GM18520 (cell line): ENCODE measurements at regions not wholly inside any gene's neighbourhood (a gene's known extent, or its start where the extent isn't known, plus 50 kb on each side); places are given as distances from the start of the nearest gene placed in this dataset.
"Not testable (repeated sequence)": the region's sequence is repeated elsewhere in the genome, so short reads cannot be mapped to it uniquely, and the experiment has no call there.

Source experiments
- ATAC-seq: cut with Tn5 transposase; IDR thresholded peaks from one replicate; pipeline ENCODE4 v1.9.1; 2021; ENCODE audit not compliant: unreplicated experiment

DNA sequence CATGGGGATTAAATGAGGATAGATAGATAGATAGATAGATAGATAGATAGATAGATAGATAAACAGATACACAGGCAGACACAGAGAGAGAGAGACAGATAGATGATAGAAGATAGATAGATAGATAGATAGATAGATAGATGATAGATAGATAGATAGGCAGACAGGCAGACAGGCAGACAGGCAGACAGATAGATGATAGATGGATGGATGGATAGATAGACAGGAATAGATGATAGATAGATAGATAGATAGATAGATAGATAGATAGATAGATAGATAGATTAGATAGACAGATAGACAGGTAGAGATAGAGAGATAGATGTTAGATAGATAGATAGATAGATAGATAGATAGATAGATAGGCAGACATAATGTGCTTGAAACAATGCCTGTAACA lies 137.3 kb downstream of the MED10 start:
- not testable (repeated sequence) for ATAC-seq

DNA sequence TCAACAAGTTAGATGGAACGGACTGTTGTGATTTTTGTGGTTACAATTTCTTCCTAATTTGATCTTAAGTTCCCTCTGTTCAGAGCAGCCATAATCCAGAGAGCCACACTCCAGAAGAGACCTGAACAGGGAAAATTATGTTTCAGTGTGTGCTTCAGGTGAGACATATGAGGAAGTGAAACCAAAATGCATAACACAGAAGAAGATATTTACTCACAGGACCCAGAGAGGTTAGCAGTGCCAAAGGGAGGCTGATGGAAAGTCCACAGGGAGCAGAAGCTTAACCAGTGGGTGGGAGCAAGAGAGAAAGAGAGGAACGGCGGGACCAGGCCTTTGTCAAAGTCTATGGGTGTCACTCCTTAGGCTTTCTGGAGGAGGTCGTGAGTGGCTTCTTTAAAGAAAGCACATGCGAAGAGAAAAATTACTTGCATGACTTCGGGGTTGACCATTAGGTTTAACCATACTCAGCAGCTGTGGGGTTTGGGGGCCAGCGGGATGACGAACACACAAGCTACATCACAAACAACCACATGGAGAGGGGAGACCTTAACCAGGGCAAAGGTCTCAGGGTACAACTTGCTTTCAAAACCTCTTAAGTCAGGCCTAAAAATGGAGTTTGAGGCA lies 141.4 kb downstream of the MED10 start:
- ATAC-seq = peak; percentile 70

DNA sequence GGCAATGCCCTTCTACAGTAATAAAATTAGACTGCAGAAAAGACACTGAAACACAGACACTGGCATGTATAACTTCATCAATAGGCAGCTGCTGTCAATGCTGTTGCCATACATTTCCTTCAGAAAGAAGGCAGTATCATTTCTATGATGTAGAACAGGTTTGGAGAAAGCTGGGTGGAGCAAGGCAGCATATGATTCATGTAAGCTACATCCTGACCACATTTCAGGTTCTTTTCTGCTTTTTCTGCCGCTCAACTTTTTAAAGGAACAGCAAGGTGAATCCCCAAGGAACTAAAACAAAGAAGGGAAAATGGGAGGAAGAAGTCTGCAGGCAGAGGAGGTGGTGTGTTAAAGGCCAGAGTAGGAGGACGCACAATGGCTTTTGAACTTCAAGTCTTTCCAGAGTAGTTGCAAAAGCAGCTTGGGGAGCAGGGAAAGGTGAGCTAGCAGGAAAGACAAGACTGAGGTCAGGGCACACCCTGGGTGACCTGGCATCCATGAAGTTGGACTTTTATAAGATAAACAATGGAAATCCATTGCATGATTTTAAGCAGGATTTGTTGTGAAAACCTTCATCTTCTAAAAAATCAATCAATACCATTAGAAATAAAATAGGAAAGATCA lies 142.1 kb downstream of the MED10 start:
- no peak for ATAC-seq

DNA sequence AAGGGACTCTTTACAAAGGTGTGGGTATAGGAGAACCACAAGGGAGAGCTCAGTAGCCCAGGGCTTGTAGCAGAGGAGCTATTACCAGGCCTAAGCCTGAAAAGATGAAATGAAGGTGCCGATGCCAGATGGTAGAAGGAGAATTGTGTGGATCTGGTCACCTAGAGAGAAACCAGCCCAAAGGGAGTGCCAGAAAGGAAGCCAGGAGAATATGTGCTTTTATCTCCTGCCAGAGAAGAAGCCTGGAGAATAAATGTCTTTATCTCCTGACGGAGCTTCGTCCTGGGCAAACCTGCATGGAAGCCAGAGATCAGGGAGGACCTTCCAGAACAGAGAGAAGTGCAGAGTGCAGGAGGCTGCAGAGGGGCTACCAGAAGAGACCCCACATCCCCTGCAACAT lies 142.6 kb downstream of the MED10 start:
- no peak for ATAC-seq

DNA sequence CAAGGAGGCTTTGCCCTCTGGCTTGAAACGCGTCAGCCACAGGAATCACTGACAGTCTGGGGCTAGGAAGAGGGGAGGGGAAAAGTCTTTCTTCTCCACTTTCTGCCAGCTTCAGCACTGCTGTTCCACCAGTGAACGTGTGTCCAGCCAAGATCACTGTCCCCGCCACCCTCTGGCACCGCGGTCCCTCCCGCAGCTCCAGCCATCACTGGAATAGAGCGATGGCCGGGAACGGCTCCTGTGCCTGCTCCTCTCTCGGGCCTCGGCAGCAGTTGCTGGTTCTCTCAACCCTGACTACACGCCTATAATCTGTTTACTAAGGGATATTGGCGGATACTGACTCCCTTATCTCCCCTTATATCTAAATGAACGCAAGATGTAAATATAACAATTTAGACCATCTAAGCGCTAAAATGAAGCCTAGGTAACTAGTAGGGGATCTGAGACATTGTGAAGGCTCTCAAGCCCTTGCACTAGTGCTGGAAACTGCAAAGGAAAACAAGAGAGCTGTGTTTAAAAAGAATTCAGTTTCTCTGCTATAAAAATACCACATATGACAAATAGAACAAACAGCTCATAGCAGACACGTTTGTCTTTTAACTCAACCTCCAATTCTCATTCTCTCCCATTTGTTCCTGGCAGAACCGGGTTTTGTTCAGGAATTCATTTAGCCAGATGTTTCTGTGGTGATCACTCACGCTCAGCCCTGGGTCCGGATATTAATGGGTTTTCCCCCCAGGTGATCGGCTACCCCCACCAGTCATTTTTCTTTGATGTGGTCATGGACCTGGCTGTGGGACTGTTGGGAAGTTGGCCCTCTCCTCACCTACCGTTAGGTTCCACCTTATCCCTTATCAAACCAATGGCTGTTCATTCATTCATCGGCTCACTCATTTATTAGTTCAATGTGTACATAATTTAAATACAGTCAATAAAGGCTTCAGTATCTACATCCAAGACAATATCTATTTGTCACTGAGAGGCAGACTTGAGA lies 149.8 kb downstream of the MED10 start:
- ATAC-seq = no peak

DNA sequence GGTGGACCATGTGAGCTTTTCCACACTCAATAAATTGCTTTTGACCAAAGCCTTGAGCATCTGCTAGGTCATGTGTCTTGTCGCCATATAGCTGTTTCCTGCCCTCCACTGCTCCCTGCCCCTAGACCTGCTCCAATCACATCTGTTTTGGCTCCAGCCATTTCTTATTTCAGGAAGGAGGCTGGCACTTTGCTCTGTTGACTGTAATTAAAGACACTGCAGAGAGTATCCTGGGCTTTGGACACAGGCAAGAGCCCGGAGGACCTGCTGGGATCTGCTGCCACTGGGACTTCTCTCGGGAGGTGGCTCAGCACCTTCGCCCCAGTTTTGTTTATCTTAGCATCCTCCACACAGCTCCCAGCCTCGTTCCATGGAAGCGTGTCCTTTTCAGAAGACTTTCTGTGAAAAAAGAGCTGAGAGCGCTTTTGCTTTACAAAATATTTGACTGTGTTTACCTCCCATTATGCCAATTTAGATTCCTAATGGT lies 153.2 kb downstream of the MED10 start:
- ATAC-seq = no peak

DNA sequence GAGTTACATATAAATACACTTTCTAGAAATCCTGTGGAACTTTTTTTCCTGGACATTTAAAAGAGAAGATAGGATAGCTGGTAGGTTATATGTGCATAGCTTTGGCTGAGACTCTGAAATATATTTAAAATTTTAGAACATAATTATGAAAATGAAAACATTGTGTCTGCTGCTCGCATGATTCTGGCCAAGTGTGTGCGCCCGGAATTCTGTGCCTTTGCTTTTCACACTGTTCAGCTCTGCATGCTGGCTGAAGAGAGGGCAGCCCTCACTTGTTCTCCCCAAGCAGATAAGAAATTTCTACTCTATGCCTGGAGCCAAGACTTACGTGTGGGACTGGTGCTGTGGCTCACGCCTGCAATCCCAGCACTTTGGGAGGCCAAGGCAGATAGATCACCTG lies 153.9 kb downstream of the MED10 start:
- ATAC-seq = no peak

DNA sequence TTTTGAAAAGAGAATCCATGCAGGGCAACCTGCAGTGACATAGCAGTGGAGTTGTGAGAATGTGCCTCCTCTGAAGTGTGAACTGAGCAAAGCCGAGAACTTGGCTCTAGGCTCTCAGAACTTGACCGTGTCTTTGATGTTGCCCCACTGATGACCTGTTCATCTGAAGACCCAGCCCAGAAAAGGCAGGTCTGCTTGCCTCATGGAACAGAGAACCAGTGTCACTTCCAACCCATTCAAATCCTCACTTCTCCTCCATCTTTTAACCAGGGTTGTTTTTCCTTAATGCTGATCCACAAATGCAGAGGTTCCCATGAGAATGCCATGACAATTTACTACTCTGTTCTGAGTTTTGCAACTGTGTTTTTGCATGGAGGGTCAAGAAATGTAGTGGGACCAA lies 155.4 kb downstream of the MED10 start:
- no peak for ATAC-seq

DNA sequence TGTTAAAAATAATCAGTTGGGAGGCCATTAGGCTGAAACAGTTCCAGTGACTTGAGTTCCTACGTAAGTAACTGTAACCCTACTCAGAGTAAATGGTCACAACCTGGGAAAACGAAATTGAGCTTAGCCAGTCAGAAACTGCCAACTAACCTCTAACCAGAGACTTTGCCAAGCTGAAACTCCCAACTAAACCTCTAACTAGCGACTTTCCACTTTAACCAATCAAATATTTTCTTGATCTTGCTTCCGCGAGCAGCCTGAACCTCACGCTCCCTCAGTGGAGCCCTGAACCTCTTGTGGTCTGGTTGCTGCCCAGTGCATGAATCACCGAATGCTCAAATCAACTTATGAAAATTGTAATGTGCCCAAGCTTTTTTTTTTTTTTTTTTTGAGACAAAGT lies 156.2 kb downstream of the MED10 start:
- no peak for ATAC-seq

DNA sequence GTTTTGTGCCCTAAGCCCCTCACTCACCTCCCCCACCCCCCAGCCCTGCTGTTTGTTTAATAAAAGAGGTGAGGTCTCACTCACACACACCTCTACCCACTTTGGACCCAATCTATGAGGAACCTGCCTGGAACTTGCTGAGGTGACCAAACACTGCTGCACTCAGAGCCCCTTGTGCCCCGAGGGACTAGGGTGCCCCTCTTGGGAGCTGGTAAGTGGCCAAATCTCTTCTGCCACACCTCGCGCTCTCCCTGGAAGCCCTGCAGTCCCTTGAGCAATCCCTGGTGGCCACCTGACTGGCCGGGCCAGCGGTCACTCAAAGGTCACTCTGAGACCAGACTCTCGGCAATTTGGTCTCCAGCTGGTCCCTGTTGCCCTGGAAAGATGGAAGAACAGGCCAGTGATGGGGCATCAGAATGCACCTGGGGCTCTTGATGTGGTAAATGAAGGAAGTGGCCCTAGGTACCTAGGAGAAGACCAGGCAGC lies 157.2 kb downstream of the MED10 start:
- no peak for ATAC-seq

DNA sequence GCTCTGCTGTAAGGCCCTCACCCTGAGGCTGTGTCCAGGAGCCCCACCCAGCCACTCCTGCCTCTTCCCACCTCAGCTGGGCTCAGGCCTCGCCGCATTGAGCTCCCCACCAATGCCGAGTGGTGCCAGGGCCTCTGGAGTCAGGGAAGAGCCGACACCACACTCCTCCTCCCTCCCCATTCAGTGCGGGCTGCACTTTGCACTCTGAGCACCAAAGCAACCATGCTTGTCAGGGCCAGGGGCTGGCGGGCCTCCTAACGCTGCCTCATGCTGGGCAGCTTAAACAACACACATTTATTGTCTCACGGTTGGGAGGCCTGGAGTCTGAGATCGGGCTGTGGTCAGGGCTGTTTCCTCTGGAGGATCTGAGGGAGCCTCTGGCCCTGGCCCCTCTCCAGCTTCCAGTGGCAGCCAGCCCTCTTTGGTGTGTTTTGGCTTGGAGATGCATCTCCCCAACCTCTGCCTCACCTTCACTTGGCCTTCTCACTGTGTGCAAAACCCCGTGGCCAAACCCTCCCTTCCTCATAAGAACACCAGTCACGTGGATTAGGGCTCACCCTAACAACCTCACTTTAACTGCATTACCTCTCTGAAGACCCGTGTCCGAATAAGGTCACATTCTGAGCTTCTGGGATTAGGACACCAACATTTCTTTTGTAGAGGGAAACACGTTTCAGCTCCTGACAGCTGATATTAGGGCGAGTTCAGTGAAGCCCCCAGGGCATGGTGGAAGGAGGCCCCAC lies 157.8 kb downstream of the MED10 start:
- no peak for ATAC-seq

DNA sequence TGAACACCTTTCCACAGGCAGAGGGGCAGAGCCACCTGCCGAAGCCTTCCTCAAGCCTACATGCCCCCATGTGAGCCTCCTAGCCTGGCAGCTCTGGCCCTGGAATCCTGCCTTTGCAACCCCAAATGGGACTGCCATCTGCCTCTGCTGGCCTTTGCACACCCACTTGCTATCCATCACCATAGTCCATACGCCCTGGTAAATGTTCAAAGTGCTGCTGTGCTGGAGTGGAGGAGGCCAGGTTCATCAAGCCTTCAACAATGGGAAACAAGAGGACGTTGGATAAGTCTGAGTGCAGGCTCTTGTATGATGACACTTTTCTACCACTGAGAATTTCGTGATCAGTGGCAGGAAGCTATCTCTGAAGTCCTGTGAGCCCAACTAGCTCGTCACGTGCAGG lies 159.8 kb downstream of the MED10 start:
- no peak for ATAC-seq

DNA sequence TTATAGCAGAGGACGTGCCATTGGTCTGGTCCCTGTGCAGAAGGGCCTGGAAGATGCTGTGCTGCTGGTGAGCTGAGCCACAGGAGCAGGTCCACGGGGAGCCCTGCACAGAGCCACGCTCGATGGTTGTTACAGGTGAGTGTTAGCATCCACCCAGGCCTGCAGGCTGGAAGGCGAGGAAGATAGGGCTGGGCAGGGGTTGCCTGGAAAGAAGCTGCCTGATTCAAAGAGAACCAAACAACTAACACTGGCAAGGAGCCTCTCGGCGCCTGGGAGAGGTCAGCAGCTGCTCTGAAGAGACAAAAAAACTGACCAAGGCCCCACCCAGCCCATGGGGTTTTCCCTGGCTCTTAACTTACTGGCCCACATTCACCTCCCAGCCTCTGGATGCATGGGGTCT lies 160.2 kb downstream of the MED10 start:
- no peak for ATAC-seq

DNA sequence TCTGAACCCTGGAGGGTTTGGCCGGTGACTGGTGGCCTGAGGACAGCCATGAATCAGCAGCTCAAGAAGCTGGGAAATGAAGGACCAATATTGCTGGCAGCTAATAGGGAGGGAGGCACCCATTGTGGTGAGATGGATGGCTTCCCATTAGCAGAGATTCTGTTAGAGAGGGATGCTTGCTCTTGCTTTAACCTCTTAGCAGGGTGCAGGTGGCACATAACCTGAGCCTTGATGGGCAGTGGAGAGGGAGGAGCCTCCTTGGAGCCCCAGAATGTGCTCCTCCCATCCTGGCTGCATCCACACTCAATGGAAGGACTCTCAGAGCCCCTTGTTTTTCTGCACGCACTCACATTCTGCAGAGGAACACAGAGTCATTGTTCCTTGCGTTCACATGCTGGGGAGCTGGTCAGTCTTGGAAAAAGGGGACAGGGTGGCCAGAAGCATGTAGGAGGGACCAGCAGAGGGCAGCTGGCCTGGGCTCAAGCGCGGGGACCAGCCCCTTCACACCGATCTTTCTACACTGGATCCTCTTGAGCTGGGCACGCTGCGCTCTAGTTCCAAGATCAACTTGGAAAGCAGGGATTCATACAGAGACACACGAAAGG lies 161.8 kb downstream of the MED10 start:
- no peak for ATAC-seq

DNA sequence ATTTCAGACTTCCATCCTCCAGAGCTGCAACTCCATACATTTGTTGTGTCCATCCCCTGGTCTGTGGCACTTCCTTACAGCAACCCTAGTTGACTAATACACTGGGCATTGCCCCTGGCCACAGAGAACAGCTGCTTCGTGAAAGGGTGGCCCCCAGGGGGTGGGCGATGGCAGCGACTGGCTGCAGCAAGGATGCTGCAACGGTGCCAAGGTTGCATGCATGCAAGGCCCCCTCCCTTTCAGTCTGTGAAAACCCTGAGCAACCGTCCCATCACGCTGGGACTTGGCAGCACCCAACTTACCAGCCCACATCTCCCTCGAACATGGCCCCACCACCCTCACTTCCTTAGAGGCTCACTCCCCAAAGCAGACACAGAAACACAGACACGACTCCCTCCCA lies 162.5 kb downstream of the MED10 start:
- no peak for ATAC-seq

DNA sequence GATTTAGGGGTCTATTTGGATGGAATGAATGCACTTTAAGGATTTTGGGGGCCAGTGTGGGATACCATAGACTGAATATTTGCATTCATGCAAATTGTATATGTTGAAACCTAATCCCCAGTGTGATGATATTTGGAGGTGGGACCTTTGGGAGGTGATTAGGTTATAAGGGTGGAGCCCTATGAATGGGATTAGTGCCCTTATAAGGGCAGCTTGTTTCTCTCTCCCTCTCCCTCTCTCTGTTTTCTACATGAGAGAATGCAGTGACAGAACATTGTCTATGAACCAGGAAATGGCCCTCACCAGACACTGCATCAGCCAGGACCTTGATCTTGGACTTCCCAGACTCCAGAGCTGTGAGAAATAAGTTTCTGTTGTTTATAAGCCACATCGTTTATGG lies 166.1 kb downstream of the MED10 start:
- no peak for ATAC-seq

DNA sequence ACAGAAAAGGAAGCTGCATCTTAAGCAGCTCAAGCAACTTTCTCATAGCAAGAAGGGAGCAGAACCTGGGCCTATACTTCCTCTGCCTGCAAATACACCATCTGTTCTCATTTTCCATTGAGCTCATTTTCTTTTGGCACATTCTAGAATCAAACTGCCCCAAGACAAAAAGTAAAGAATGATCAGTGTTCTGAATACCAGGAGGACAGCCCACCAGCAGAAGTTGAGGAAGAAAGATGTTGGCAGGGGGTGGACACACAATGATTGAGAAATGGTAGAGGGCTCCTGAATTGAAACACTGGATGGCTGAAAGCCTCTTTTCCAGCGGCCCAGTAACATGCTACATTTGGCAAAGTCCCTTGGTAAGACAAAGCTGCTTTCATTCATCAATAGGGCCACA lies 171.8 kb downstream of the MED10 start:
- no peak for ATAC-seq

DNA sequence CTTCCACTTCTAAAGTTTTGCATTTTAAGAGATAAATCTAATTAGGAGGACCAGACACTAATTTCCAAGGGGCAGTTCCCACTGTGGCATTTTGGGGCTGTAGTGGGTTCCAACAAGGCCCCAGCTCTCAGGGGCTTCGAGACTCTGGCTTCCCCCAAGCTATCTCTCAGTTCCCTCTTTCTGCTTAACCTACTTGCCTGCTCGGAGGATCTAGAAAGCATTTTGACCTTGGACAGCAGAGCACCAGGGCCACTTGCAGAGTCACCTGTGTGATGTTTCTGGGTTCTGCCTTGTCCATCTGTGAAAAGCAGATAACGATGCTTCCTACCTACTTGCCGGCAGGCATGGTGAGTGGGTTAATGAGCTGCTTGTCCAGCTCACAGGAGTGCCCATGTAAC lies 175.4 kb downstream of the MED10 start:
- no peak for ATAC-seq

DNA sequence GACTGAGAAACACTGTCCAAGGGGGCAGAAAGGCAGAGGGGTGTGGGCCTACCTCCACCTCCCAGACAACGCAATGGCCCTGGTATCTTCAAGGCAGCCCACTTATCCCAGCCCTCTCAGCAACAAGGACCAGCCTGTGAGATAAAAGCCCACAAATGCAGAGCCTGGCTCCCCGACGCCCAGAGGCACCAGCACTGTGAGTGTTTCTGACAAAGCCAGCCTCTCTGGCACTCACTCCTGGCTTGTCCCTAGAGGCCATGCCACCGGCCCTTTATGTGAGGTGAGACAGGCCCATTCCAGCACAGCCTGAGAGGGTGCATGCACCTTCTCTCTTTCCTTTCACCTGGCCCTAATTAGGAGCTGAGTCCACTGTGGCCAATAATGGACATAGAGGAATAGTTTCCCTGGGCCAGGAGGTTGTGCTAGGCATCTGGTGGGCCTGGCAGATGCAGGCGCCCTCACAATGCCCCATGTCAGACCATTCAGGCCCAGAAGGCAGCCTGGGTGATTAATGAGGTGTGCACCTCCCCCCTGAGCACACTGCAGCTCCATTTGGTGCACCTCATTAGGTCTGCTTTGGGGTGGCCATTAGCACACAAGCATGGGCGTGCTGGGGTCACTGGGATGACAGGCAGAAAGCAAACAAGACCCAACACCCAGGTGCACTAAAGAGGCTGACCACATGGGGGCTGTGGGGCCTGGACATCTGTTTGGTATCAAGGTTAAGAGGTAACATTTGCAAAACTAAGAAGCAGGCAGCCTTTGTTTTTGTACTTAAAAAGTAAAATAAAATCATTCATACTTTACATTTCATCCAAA lies 176.0 kb downstream of the MED10 start:
- ATAC-seq = no peak

DNA sequence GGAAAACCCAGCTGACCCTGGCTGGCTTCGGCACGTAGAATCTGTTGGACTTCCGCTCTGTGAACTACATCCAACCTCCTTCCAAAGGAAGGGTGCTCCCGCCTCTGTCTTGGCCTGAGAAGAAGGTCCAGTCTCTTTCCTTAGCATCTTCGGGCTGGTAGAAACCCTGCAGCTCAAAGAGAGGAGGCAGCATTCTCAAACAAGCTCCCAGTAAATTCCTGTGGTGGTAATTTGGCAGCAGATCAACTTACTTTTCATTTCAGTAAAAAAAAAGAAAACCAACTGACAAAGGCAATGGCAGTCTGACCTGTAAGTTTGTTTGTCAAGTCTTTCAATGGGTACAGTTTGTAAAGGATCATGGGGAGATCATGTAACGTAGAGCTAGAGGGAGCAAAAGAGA lies 176.7 kb downstream of the MED10 start:
- no peak for ATAC-seq
